VCaP (cell line): ENCODE measurements at regions not wholly inside any gene's neighbourhood (a gene's known extent, or its start where the extent isn't known, plus 50 kb on each side); places are given as distances from the start of the nearest gene placed in this dataset.

ENCODE experiments used
- H3K27ac ChIP-seq: fragments of 450-650 bp; 2 replicates; pipeline ENCODE4 v1.5.1; 2017
- TF ChIP-seq, protein P1 (sequence below): fragments of 450-650 bp; conservative IDR thresholded peaks from 2 replicates; pipeline ENCODE4 v1.5.1; 2017; ENCODE audit warnings: mild to moderate bottlenecking, moderate library complexity

DNA sequence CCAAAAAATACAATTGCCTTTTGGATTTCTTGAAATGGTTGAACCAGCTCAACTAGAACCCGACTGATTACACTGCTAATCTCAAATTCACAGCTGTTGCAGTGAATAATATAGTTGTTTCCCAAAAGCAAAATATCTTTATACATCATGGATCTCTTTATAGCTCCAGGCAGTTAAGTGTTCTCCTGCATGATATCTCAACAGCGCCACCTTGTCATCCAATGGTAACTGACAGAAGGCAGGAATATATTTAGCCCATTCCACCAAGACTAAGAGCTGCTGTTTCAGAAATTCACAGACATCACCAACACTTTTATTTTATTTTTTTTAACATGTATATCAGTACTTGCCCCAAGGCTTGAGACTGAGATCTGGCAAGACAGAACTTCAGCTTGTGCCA, 1141.0 kb upstream of the PRR20A start:
- TF ChIP-seq, protein P1, sequence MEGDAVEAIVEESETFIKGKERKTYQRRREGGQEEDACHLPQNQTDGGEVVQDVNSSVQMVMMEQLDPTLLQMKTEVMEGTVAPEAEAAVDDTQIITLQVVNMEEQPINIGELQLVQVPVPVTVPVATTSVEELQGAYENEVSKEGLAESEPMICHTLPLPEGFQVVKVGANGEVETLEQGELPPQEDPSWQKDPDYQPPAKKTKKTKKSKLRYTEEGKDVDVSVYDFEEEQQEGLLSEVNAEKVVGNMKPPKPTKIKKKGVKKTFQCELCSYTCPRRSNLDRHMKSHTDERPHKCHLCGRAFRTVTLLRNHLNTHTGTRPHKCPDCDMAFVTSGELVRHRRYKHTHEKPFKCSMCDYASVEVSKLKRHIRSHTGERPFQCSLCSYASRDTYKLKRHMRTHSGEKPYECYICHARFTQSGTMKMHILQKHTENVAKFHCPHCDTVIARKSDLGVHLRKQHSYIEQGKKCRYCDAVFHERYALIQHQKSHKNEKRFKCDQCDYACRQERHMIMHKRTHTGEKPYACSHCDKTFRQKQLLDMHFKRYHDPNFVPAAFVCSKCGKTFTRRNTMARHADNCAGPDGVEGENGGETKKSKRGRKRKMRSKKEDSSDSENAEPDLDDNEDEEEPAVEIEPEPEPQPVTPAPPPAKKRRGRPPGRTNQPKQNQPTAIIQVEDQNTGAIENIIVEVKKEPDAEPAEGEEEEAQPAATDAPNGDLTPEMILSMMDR: no peak
- no peak overlapping the region for H3K27ac ChIP-seq

DNA sequence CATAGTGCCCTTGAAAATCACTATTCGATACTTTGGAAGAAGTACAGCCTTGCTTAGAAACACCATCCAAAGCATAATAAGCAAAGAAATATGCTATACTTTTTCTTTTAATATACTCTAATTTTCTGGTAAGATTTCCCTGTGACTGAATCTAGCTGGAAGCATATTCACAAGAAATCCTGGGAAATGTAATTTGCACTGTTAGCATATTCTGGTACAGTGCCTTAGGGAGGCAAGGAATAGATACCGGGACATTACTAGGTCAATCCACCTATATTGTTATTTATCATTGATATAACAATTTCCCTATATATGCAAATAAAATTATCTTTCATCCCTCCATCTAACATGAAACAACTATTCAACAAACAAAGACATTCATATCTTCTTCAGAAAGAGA, 1131.3 kb upstream of the PRR20A start:
- no peak overlapping the region for H3K27ac ChIP-seq
- TF ChIP-seq, protein P1: no peak

DNA sequence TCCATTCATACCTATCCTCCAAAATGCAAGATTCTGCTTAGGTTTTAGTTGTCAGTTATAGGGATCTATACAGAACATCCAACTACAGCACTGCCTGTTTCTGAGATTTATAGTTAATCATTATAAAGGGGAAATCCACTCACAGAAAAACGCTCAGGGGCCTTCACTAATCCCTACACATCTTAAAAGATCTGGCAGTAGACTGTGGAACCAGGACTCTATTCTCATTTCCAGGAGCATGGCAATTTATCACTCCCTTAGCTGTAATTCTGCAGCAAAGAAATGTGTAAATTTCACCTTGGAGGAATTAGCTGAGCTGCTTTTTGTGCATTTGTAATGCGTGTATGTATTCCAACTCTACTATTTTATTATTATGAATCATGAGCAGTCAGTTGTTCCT, 1128.1 kb upstream of the PRR20A start:
- TF ChIP-seq, protein P1: no peak
- no peak overlapping the region for H3K27ac ChIP-seq

DNA sequence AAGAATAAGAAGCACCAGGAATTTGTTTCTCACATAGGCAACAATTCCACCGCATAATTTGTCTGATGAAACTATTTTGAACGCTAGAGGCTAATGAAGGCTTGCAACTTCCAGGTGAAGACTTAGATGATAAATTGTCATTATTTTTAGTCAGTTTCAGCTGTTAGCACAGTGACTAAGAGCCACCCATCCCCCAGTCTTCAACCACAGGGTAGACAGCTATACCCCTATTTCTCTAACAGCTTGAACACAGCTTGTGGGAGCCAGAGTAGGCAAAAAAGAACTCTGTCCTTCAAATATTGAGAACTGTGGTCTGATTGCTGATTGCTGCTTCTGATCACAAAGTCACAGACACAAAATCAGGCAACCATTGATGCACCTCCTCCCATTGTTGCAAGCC, 1124.8 kb upstream of the PRR20A start:
- no peak overlapping the region for H3K27ac ChIP-seq
- TF ChIP-seq, protein P1: no peak

DNA sequence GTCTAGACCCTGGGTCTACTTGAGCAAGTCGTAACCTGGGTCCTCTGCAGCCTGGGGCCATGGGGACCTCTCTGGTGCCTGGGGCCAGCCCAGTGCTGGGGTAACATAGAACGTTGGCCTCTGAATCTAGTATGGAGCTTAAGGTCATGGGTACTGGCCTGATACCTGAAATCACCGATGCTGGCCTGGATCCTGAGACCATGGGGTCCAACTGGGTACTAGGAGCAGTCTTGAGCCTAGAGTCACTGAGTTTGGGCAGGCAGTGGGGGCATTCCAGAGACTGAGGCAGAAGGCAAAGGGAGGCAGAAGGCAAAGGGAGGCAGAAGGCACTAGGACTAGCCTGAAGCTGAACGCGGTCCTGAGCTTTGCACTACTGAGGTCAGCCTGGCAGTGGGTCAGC, 1121.1 kb upstream of the PRR20A start:
- no peak overlapping the region for H3K27ac ChIP-seq
- TF ChIP-seq, protein P1: no peak

DNA sequence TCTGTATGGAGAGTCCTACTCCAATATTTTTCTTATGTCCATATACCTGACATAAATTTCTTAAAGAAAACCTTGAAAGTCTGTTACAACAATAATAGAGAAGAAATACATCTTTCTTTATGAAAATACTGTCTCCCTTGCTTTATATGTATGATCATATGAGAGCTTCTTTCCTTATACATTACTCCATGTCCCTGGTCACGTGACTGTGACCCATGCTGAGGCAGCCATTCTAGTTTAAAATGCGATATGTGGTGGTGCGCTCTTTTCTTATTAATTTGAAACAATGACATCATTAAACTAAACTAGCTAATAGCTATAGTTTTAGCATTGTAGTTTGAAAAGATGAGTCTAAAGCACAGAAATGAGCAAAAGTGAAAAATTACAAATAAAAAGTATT, 1120.3 kb upstream of the PRR20A start:
- TF ChIP-seq, protein P1: no peak
- H3K27ac ChIP-seq: no peak overlapping the region

DNA sequence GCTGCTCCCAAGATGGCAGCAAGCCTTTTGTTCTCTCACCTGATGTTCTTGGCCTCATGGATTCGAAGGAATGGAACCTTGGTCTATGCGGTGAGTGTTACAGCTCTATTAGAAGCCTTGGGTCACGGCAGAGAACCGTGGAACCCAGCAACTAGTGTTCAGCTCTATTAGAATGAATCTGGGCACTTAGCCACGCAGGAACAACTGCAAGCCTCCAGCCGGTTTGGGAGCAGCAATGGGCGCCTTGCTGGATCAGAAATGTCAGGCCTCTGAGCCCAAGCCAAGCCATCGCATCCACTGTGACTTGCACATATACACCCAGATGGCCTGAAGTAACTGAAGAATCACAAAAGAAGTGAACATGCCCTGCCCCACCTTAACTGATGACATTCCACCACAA, 1100.7 kb upstream of the PRR20A start:
- TF ChIP-seq, protein P1: no peak
- H3K27ac ChIP-seq: no peak overlapping the region

DNA sequence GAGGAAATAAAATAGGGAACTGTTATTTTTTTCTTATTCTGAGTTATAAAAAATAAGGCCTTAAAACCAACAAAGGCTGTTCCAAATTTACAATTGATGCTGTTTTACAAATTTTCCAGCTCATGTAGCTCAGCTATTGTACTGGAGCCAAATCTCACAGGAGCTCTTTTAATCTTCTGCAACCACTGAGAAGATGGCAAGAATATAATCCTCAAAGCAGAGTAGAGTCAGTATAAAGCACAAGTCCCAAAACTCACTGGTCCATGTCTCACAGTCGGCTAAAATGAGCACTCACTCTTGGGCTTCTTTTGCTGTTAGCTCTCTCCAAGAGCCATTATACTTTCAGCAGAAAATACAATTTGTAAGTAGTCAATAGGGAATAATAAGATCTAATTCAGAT, 1074.4 kb upstream of the PRR20A start:
- TF ChIP-seq, protein P1: no peak
- H3K27ac ChIP-seq: no peak overlapping the region
